Amygdala (tissue), 56 donors: ENCODE measurements at regions not wholly inside any gene's neighbourhood (a gene's known extent, or its start where the extent isn't known, plus 50 kb on each side); places are given as distances from the start of the nearest gene placed in this dataset.
"Not testable (repeated sequence)": the region's sequence is repeated elsewhere in the genome, so short reads cannot be mapped to it uniquely, and the experiment has no call there.

Source experiments
- DNase-seq, 56 donors: peaks; one replicate each; lab custom pipeline; 2025; lab: John Stamatoyannopoulos, UW

DNA sequence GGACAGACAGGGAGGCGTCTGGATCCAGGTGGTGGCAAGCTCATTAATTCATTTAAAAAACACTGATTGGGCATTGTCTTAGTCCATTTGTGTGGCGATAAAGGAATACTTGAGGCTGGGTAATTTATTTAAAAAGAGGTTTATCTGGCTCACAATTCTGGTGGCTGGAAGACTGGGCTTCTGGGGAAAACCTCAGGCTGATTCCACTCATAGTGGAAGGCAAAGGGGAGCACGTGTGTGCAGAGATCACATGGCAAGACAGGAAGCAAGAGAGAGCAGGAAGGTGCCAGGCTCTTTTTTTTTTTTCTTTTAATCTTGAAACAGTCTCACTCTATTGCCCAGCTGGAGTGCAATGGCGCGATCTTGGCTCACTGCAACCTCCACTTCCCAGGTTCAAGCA is 100.2 kb upstream of the METTL14 start:
- no peak for DNase-seq

DNA sequence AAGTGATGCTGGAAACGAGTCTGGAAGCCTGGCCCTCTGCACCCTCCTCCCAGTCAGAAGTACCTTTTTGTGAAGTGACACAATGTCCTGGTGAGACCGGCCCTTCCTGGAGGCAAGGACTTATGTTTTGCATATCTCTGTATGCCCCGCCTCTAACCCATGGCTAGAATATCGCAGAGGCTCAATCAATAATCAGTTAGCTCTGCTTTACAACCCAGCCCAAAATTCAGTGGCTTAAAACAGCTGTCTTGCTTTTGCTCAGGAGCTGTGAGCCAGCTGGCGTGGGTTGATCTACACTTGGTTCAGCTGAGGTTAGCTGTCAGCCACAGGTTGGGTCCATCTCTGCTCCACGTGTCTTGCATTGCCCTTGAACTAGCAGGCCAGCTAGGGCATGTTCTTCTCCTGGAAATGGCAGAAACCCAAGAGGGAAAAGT is 98.8 kb upstream of the METTL14 start:
- no peak for DNase-seq

GRCh38 chr4:118587116-118587831 is 97.9 kb upstream of the METTL14 start:
- DNase-seq, result no peak

DNA sequence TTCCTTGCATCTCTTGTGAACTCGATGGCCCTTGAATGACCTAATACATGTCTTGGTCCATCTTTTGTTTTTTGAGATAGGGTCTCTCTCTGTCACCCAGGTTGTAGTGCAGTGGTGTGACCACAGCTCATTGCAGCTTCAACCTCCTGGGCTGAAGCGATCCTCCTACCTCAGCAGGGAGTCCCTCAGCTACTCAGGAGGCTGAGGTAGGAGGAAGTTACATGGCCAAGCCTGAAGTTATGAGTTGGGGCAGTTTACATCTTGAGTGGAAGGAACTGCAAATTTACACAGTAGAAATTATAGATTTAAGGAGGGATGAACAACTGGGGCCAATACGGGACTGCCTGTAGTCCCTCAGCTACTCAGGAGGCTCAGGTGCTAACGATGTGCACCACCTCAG is 97.2 kb upstream of the METTL14 start:
- no peak for DNase-seq

DNA sequence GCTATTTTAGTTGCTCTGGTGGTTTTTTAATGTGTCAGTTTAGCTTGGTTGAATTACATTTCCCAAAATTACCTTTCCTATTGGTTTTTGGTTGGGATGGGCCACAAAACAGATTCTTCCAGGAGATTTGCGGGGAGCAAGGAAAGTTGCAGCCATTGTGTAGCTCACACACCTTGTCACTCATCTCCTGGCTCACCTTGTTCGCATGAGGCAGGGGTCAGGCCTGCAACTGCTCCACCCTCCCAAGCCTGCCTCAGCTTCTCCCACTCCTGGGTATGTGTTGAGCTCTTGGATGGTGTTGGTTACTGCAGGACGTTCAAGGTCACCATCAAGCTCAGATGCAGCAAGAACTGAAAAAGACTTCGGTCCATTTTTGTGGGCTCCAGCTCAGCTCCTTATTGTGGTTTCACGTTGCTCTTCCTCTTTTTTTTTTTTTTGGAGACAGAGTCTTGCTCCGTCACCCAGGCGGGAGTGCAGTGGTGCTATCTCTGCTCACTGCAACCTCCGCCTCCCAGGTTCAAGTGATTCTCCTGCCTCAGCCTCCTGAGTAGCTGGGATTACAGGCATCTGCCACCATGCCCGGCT is 95.6 kb upstream of the METTL14 start:
- DNase-seq, result no peak

DNA sequence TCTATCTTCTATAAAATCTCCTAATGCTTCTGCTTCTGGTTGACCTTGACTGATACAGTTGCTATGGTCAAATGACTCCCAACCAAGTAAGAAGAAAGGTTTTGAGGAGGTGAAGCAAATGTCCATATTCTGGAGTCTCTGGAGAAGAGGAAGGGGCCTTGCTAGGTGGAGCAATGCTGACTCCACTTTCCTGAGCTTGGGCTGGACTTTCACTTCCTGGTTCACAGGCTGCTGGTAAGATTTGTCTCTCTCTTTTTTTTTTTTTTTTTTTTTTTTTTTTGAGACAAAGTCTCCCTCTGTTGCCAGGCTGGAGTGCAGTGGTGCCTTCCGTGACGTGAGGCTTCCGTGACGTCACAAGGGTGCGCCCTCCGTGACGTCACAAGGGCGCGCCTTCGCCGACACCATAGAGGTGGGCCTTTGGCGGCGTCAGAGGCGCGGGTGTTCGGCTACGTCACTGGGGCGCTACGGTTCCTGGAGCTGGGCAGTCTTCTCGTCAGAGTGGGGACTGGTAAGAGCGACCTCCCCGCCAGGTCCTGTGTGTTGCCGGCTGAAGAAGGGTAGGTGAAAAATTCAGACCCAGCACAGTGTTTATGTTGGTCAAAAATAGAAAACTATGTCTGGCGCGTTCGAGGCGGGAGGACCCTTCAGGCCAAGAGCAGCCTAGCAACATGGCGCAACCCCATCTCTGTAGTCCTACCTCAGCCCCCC is 93.7 kb upstream of the METTL14 start:
- peak; percentile 2 to 93 (median 75) for DNase-seq

DNA sequence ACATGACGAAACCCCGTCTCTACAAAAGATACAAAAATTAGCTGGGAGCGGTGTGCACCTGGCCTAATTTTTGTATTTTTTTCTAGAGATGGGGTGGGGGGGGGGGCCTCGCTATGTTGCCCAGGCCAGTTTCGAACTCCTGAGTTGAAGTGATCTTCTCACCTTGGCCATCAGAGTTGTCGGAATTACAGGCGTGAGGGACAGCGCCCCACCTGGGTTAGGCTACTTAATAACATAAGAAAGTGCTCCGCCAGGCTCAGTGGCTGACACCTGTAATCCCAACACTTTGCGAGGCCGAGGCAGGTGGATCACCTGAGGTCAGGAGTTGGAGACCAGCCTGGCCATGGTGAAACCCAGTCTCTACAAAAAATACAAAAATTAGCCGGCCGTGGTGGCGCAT is 92.9 kb upstream of the METTL14 start:
- not testable (repeated sequence) for DNase-seq

- not testable (repeated sequence) for DNase-seq
Observed at GRCh38 chr4:118595883-118596282, 89.3 kb upstream of the METTL14 start.

- DNase-seq, result not testable (repeated sequence)
Observed at GRCh38 chr4:118625097-118625496, 60.1 kb upstream of the METTL14 start.

DNA sequence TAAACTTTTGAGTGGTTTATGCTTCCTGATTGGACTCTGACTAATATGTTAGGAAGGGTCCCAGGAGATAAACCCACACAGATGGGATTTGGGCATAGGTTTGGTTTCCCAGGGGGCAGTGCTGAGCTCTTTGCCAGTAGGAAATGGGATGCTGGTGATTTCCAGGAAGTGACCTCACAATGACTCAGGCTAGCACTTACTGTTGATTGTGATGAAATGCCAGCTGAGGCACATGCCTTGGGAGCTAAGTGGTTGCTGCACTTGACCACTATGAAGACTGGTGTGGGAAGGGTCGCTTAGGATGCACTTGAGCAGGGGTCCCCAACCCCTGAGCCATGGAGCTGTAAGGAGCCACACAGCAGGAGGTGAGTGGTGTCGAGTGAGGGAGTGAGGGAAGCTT is 55.5 kb upstream of the METTL14 start:
- DNase-seq, result not testable (repeated sequence)

GRCh38 chr4:118630897-118631296 is 54.3 kb upstream of the METTL14 start:
- DNase-seq, result not testable (repeated sequence)

DNA sequence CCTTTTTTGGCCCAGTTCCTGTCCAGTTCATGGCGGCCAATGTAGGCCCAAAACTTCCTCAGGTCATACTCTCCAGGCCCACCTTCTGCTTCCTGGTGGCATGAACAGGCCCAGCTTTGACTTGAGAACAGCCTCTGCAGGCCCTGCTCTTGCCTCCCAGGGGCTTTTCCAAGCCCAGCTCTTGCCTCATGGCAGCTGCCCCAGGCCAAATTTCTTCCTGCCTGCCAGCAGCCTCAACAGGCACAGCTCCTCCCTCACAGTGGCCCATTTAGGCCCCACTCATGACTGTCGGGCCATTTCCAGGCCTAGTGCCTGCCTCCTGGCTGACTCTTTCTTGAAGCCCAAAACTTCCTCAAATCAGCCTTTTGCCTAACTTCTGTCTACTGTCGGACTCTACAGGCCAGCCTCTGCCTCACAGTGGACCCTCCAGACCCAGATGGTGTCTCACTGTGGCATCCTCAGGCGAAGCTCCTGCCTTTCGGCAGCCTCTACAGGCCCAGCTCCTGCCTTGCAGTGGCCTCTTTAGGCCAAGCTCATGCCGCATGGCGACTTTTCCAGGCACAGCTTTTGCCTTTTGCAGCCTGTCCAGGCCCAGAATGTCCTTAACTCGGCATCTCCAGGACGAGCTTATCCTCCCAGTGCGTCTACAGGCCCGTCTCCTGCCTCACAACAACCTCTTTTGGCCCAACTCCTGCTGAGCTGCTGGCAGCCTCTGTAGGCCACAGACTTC is 53.7 kb upstream of the METTL14 start:
- DNase-seq, result not testable (repeated sequence)

DNA sequence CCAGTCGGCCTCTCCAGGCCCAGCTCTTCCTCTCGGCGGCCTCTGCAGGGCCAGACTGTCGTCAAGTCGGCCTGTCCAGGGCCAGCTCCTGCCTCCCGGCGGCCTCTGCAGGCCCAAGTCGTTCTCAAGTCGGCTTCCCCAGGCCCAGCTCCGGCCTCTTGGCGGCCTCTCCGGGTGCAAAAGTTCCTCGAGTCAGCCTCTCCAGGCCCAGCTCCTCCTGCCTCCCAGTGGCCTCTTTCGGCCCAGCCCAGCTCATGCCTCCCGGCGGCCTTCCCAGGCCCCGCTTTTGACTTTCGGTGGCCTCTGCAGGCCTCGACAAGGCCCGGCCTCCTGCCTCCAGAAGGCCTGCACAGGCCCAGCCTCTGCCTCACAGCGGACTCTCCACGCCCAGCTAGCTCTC is 51.7 kb upstream of the METTL14 start:
- DNase-seq, result not testable (repeated sequence)

DNA sequence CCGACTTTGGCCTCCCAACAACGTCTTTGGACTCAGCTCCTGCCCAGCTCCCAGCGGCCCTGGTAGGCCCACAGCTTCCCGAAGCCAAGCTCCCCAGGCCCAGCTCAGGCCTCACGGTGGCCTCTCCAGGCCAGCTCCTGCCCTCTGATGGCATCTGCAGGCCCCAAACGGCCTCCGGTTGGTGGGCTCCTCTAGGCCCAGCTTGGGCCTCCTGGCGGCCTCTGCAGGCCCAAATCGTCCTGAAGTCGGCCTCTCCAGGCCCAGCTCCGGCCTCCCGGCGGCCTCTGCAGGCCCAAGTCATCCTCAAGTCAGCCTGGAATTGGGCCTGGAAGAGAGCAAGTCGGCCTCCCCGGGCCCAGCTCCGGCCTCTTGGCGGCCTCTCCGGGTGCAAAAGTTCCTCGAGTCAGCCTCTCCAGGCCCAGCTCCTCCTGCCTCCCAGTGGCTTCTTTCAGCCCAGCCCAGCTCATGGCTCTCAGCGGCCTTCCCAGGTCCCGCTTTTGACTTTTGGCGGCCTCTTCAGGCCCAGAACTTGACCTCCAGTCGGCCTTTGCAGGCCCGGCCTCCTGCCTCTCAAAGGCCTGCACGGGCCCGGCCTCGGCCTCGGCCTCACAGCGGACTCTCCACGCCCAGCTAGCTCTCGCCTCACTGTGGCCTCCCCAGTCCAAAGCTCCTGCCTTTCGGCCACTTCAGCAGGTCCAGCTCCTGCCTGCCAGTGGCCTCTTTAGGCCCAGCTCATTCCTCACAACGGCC is 50.9 kb upstream of the METTL14 start:
- DNase-seq, result not testable (repeated sequence)
